Effector memory CD4-positive, alpha-beta T cell (primary cell): ENCODE measurements at regions not wholly inside any gene's neighbourhood (a gene's known extent, or its start where the extent isn't known, plus 50 kb on each side); places are given as distances from the start of the nearest gene placed in this dataset.
"Not testable (repeated sequence)": the region's sequence is repeated elsewhere in the genome, so short reads cannot be mapped to it uniquely, and the experiment has no call there.

Experiments
- DNase-seq, 3 donors: peaks; one replicate each; pipeline ENCODE4 v3.0.0-alpha.2; 2020
- H3K27ac ChIP-seq: 2 replicates; pipeline ENCODE4 v1.7.0; 2013; ENCODE audit warnings: mild to moderate bottlenecking, low read length, moderate library complexity; ENCODE audit not compliant: insufficient read depth, poor library complexity, severe bottlenecking
- H3K27me3 ChIP-seq: replicated peaks from 2 replicates; pipeline ENCODE4 v1.7.0; 2013; ENCODE audit warnings: mild to moderate bottlenecking, low read length; ENCODE audit not compliant: insufficient read depth, control insufficient read depth, poor library complexity, severe bottlenecking
- H3K36me3 ChIP-seq: 2 replicates; pipeline ENCODE4 v1.7.0; 2013; ENCODE audit warnings: mild to moderate bottlenecking, low read length, moderate library complexity; ENCODE audit not compliant: control insufficient read depth, insufficient read depth
- H3K4me1 ChIP-seq: 2 replicates; pipeline ENCODE4 v1.7.0; 2013; ENCODE audit warnings: low read length, mild to moderate bottlenecking; ENCODE audit not compliant: control insufficient read depth, insufficient read depth, poor library complexity, severe bottlenecking
- H3K4me3 ChIP-seq: 2 replicates; pipeline ENCODE4 v1.7.0; 2013; ENCODE audit warnings: low read length, low read depth, mild to moderate bottlenecking; ENCODE audit not compliant: insufficient read depth, poor library complexity, severe bottlenecking
- H3K9me3 ChIP-seq: 2 replicates; pipeline ENCODE4 v1.7.0; 2013; ENCODE audit warnings: mild to moderate bottlenecking, low read length, moderate library complexity; ENCODE audit not compliant: control insufficient read depth

- Histone ChIP-seq H3K36me3 (no peaks in the 10 kb centered on the region), H3K27ac (no peak overlapping the region), H3K27me3 (no peaks in the 10 kb centered on the region), H3K4me1 (no peaks in the 10 kb centered on the region), H3K4me3 (no peak overlapping the region), H3K9me3 (no peaks in the 10 kb centered on the region)
- no peak for DNase-seq
Measured at GRCh38 chr14:65972346-65972870, 513.8 kb upstream of the CCDC196 start.

- Histone ChIP-seq H3K4me1 (no peaks in the 10 kb centered on the region), H3K4me3 (no peak overlapping the region), H3K27ac (no peak overlapping the region), H3K27me3 (no peaks in the 10 kb centered on the region), H3K36me3 (no peaks in the 10 kb centered on the region), H3K9me3 (no peaks in the 10 kb centered on the region)
- DNase-seq: no peak
Measured at GRCh38 chr14:65972891-65973290, 513.3 kb upstream of the CCDC196 start.

- Histone ChIP-seq H3K27ac (no peak overlapping the region), H3K9me3 (peaks cover 4% of the 10 kb centered on the region), H3K27me3 (no peaks in the 10 kb centered on the region), H3K4me1 (no peaks in the 10 kb centered on the region), H3K4me3 (no peak overlapping the region), H3K36me3 (no peaks in the 10 kb centered on the region)
- no peak for DNase-seq
Measured at GRCh38 chr14:65975865-65976264, 510.3 kb upstream of the CCDC196 start.

- H3K9me3 ChIP-seq: peaks cover 4% of the 10 kb centered on the region
- no peaks in the 10 kb centered on the region for H3K36me3 ChIP-seq
- H3K27ac ChIP-seq: no peak overlapping the region
- no peaks in the 10 kb centered on the region for H3K4me1 ChIP-seq
- DNase-seq: no peak
- no peak overlapping the region for H3K4me3 ChIP-seq
- H3K27me3 ChIP-seq: no peaks in the 10 kb centered on the region
Measured at GRCh38 chr14:65976761-65977404, 509.3 kb upstream of the CCDC196 start.

GRCh38 chr14:65981192-65981843, 504.9 kb upstream of the CCDC196 start:
- DNase-seq: no peak
- peaks cover 4% of the 10 kb centered on the region for H3K9me3 ChIP-seq
- H3K4me3 ChIP-seq: no peak overlapping the region
- no peaks in the 10 kb centered on the region for H3K4me1 ChIP-seq
- H3K27me3 ChIP-seq: no peaks in the 10 kb centered on the region
- H3K27ac ChIP-seq: no peak overlapping the region
- H3K36me3 ChIP-seq: no peaks in the 10 kb centered on the region

- Histone ChIP-seq H3K27me3 (no peaks in the 10 kb centered on the region), H3K4me1 (no peaks in the 10 kb centered on the region), H3K27ac (no peak overlapping the region), H3K4me3 (no peak overlapping the region), H3K9me3 (no peaks in the 10 kb centered on the region), H3K36me3 (no peaks in the 10 kb centered on the region)
- DNase-seq: no peak
Measured at GRCh38 chr14:65986041-65986440, 500.1 kb upstream of the CCDC196 start.

GRCh38 chr14:65989981-65990380, 496.2 kb upstream of the CCDC196 start:
- no peak for DNase-seq
- H3K4me1 ChIP-seq: peaks cover 13% of the 10 kb centered on the region
- no peaks in the 10 kb centered on the region for H3K36me3 ChIP-seq
- no peaks in the 10 kb centered on the region for H3K9me3 ChIP-seq
- H3K27me3 ChIP-seq: no peaks in the 10 kb centered on the region
- no peak overlapping the region for H3K27ac ChIP-seq
- H3K4me3 ChIP-seq: no peak overlapping the region

- Histone ChIP-seq H3K27ac (no peak overlapping the region), H3K27me3 (no peaks in the 10 kb centered on the region), H3K4me1 (peaks cover 13% of the 10 kb centered on the region), H3K4me3 (no peak overlapping the region), H3K9me3 (no peaks in the 10 kb centered on the region), H3K36me3 (no peaks in the 10 kb centered on the region)
- DNase-seq: no peak
Measured at GRCh38 chr14:65991104-65991503, 495.1 kb upstream of the CCDC196 start.

GRCh38 chr14:65991935-65992334, 494.2 kb upstream of the CCDC196 start:
- not testable (repeated sequence) for H3K4me3 ChIP-seq, DNase-seq, H3K9me3 ChIP-seq, H3K27ac ChIP-seq, H3K27me3 ChIP-seq, H3K36me3 ChIP-seq
- peaks cover 13% of the 10 kb centered on the region for H3K4me1 ChIP-seq

- no peak overlapping the region for H3K4me3 ChIP-seq
- no peak for DNase-seq
- no peak overlapping the region for H3K27ac ChIP-seq
- no peaks in the 10 kb centered on the region for H3K27me3 ChIP-seq
- H3K36me3 ChIP-seq: no peaks in the 10 kb centered on the region
- H3K9me3 ChIP-seq: no peaks in the 10 kb centered on the region
- H3K4me1 ChIP-seq: peaks cover 13% of the 10 kb centered on the region
Measured at GRCh38 chr14:65993103-65993502, 493.1 kb upstream of the CCDC196 start.
